Activated CD8-positive, alpha-beta T cell treated with anti-CD3 and anti-CD28 coated beads for 36 hours (primary cell): ENCODE measurements at regions not wholly inside any gene's neighbourhood (a gene's known extent, or its start where the extent isn't known, plus 50 kb on each side); places are given as distances from the start of the nearest gene placed in this dataset.

ENCODE experiments used
- ATAC-seq: fragments of 200-7000 bp; cut with Tn5 transposase; one replicate; pipeline ENCODE4 v1.10.0; 2021; ENCODE audit warnings: mild to moderate bottlenecking, moderate library complexity
- CTCF ChIA-PET: fragments of 350-600 bp; sonication (Branson Sonifier 250); formaldehyde crosslinking; loops from one replicate; lab custom pipeline; 2021; ENCODE audit warnings: antibody characterized with exemption; lab: Charles Lee
- POLR2A ChIA-PET: fragments of 350-600 bp; sonication (Branson Sonifier 250); formaldehyde crosslinking; loops from one replicate; lab custom pipeline; 2021; ENCODE audit warnings: antibody characterized with exemption; lab: Charles Lee
- DNase-seq: peaks from one replicate; pipeline ENCODE4 v3.0.0-alpha.2; 2020
- H3K27ac Mint-ChIP-seq: one replicate; pipeline ENCODE4 v1.8.0; 2021; ENCODE audit warnings: mild to moderate bottlenecking, mixed read lengths
- H3K27me3 Mint-ChIP-seq: one replicate; pipeline ENCODE4 v1.8.0; 2021; ENCODE audit warnings: mixed read lengths
- H3K36me3 Mint-ChIP-seq: one replicate; pipeline ENCODE4 v1.8.0; 2021; ENCODE audit warnings: low read depth, mixed read lengths
- H3K4me1 Mint-ChIP-seq: one replicate; pipeline ENCODE4 v1.8.0; 2021; ENCODE audit warnings: low read depth, mixed read lengths
- H3K4me3 Mint-ChIP-seq: one replicate; pipeline ENCODE4 v1.8.0; 2021; ENCODE audit warnings: mild to moderate bottlenecking, moderate library complexity, mixed read lengths
- H3K9me3 Mint-ChIP-seq: one replicate; pipeline ENCODE4 v1.8.0; 2021; ENCODE audit warnings: mixed read lengths
- CTCF ChIP-seq: fragments of 200-600 bp; IDR thresholded peaks from one replicate; pipeline ENCODE4 v1.8.0; 2022; ENCODE audit warnings: antibody characterized with exemption, mild to moderate bottlenecking
- intact Hi-C: fragments of 100-400 bp; cut with micrococcal nuclease; formaldehyde crosslinking; loops from one replicate; pipeline ENCODE4 v1.10.0; 2022

- H3K9me3 Mint-ChIP-seq, result peaks cover 11% of the 10 kb centered on the region
- no peak for TF ChIP-seq CTCF
- no peaks in the 10 kb centered on the region for H3K27me3 Mint-ChIP-seq
- no peak overlapping the region for H3K4me3 Mint-ChIP-seq
- POLR2A ChIA-PET, result no interaction called here
- CTCF ChIA-PET, result no interaction called here
- intact Hi-C loops, result no loop called here
- DNase-seq (no peak), ATAC-seq (no peak)
- H3K4me1 Mint-ChIP-seq, result no peaks in the 10 kb centered on the region
- no peak overlapping the region for H3K27ac Mint-ChIP-seq
- H3K36me3 Mint-ChIP-seq, result peaks cover 10% of the 10 kb centered on the region
These were observed 217.8 kb upstream of the PMFBP1 start for GRCh38 chr16:72389791-72390190.

- H3K4me3 Mint-ChIP-seq, result no peak overlapping the region
- ATAC-seq, result no peak
- intact Hi-C loops, result no loop called here
- ChIA-PET CTCF (no interaction called here), POLR2A (no interaction called here)
- H3K9me3 Mint-ChIP-seq, result peaks cover 8% of the 10 kb centered on the region
- H3K27ac Mint-ChIP-seq, result no peak overlapping the region
- H3K36me3 Mint-ChIP-seq, result peaks cover 7% of the 10 kb centered on the region
- no peaks in the 10 kb centered on the region for H3K27me3 Mint-ChIP-seq
- no peaks in the 10 kb centered on the region for H3K4me1 Mint-ChIP-seq
- no peak for DNase-seq
- TF ChIP-seq CTCF, result no peak
These were observed 216.1 kb upstream of the PMFBP1 start for GRCh38 chr16:72388007-72388406.

- Mint-ChIP-seq H3K9me3 (peaks cover 8% of the 10 kb centered on the region), H3K4me3 (no peak overlapping the region), H3K36me3 (peaks cover 7% of the 10 kb centered on the region), H3K27me3 (no peaks in the 10 kb centered on the region), H3K4me1 (no peaks in the 10 kb centered on the region), H3K27ac (no peak overlapping the region)
- no peak for TF ChIP-seq CTCF
- ChIA-PET POLR2A (no interaction called here), CTCF (no interaction called here)
- ATAC-seq, result no peak
- intact Hi-C loops, result no loop called here
- no peak for DNase-seq
These were observed 212.7 kb upstream of the PMFBP1 start for GRCh38 chr16:72384651-72385050.

GRCh38 chr16:72380283-72380682 is 208.3 kb upstream of the PMFBP1 start:
- no peaks in the 10 kb centered on the region for H3K36me3 Mint-ChIP-seq
- TF ChIP-seq CTCF, result no peak
- no peaks in the 10 kb centered on the region for H3K4me1 Mint-ChIP-seq
- DNase-seq, result no peak
- no peak overlapping the region for H3K4me3 Mint-ChIP-seq
- POLR2A ChIA-PET, result no interaction called here
- no peaks in the 10 kb centered on the region for H3K9me3 Mint-ChIP-seq
- CTCF ChIA-PET, result no interaction called here
- intact Hi-C loops, result no loop called here
- ATAC-seq, result no peak
- H3K27me3 Mint-ChIP-seq, result no peaks in the 10 kb centered on the region
- no peak overlapping the region for H3K27ac Mint-ChIP-seq

GRCh38 chr16:72373201-72373600 is 201.2 kb upstream of the PMFBP1 start:
- no peak for TF ChIP-seq CTCF
- H3K4me1 Mint-ChIP-seq, result no peaks in the 10 kb centered on the region
- H3K27ac Mint-ChIP-seq, result no peak overlapping the region
- H3K4me3 Mint-ChIP-seq, result no peak overlapping the region
- ChIA-PET POLR2A (no interaction called here), CTCF (interaction anchor here (0.7 kb wide), 1 partner anchor 27 kb away, joined by 3 read pairs; no protein-coding TSS in a partner anchor)
- no peak for DNase-seq
- no peaks in the 10 kb centered on the region for H3K27me3 Mint-ChIP-seq
- ATAC-seq, result no peak
- H3K9me3 Mint-ChIP-seq, result no peaks in the 10 kb centered on the region
- intact Hi-C loops, result no loop called here
- peaks cover 1% of the 10 kb centered on the region for H3K36me3 Mint-ChIP-seq
